Astrocyte of the hippocampus (primary cell): ENCODE measurements at regions not wholly inside any gene's neighbourhood (a gene's known extent, or its start where the extent isn't known, plus 50 kb on each side); places are given as distances from the start of the nearest gene placed in this dataset.
"Not testable (repeated sequence)": the region's sequence is repeated elsewhere in the genome, so short reads cannot be mapped to it uniquely, and the experiment has no call there.

Experiments used
- DNase-seq: peaks from one replicate; pipeline ENCODE4 v3.0.0; 2011; ENCODE audit warnings: low read depth, low spot score

DNA sequence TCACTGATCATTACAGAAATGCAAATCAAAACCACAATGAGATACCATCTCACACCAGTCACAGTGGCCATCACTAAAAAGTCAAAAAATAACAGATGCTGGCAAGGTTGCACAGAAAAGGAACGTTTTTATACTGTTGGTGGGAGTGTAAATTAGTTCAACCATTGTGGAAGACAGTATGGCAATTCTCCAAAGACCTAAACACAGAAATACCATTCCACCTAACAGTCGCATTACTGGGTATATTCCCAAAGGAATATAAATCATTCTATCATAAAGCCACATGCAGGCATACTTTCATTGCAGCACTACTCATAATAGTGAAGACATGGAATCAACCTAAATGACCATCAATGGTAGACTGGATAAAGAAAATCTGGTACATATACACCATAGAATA, 83.2 kb upstream of the ARID5B start:
- DNase-seq = not testable (repeated sequence)

DNA sequence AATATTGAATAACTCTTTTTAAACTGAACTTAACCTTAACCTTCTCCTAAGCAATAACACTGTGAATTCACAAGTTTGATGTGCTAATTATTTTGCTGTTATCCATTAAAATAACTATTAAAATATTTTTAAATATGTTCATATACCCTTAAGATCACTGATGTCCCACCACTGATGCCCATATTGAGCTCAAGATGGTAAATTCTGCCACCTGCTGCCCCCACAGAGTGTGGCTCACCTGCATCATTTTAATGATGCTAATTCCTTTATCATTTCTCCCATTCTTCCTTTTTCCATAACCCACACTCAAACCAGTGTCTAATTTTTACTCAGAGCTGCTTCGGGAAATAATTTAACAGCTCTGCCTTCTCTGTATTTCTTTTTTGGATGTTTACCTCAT, 82.3 kb upstream of the ARID5B start:
- no peak for DNase-seq

DNA sequence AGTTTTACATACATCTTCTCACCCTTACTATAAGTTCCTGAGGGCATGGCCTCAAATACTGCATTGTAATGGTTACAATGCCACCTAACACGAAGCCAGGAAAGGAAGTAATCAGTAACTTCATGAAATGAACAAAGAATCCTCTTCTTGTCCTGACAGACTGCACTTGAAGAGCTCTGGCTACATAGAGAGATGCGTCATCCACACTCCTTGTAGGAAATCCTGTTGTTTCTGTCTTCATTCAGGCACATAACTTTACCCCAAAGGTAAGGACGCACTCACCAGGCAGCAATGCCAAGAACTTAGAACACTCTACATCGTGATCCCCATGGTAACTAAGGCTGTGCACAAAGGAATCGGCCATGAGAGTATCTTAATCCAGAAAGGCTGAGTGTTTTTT, 80.3 kb upstream of the ARID5B start:
- DNase-seq = peak; percentile 73

DNA sequence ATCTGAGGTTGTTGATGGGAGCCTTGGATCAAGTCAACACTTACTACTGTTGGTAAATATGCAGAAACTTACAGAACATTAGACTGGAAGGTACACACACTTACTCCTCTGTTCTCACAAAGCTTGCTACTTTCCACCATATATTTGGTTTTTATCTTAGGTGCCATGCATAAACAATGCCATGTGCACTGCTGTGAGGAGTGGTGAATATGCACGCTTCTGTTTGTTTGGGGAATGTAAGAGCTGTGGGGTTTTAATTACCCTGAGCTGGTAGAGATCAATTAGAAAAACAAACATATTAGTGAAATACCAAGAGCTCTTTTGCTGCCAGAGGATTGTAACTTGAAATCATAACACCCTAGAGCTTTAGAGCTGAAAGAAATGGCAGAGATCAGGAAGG, 79.8 kb upstream of the ARID5B start:
- no peak for DNase-seq

DNA sequence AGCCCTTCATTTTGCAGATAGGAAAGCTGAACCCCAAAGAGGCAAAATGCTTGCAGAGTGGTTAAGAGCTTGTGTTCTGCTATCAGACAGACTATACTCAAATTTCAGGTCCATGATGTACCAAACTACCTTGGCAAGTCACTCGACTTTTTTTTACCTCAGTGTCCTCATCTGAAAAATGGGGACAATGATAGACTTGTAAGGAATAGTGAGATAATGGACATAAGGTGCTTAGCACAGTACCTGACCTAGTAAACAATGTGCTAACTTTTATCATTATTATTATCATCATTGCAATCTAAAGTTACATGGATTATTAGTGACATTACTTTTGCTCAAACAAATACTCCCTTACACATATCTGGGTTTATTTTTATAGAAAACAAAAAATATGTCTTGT, 79.4 kb upstream of the ARID5B start:
- DNase-seq = no peak

DNA sequence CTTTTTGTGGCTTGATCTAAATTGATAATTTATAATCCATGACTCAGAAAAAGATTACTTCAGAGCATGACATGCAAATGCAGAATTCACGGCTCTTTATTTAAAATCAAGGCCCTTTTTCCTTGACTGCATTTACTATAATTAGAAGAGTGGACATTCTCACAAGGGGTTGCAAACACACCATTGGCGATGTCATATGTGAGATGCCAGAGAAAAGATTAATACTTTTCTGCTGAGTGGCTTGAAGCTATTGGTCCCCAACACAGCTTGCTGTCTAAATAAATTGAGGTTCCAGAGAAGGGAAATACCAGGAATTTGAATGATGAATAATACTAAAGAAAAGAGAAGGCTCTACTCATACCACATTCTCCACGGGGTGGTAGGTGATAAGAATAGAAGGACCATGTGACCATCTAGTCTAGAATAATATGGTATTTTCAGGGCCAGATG, 78.7 kb upstream of the ARID5B start:
- DNase-seq = peak; percentile 56

DNA sequence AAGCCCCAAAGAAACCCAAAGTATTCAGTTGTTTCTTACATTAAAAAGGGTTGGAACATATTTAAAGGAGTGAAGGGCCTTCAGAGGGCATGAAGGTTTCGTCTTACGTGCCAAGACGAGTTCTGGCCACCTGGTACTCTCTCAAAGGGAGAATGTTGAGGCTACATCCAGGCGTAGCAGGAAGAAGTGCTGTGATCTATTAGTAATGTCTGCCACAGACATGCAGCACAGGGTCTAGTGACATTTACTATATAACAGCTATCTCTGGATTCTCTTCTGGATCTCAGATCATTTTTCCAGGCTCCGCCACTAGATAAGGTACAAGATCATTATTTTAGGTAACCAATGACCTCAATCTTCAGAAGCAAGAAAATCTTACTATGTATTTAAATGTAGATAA, 76.5 kb upstream of the ARID5B start:
- no peak for DNase-seq

DNA sequence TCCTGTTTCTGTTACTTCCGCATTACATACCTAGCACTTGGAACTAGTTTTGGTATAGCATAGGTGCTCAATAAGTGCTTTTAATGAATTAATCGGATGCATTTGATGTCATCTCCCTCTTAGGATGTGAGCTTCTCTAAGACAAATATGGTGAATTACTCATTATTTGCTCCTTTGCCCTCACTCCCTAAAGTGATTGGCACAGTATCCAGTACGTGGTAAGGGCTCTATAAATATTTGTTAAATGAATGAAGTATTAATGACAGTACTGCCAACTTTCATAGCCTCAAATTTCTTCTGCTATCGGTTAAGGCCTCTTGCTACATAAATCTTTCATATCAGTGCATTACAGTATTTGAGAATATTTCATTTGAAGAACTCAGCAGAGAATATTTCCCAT, 75.9 kb upstream of the ARID5B start:
- DNase-seq = no peak

DNA sequence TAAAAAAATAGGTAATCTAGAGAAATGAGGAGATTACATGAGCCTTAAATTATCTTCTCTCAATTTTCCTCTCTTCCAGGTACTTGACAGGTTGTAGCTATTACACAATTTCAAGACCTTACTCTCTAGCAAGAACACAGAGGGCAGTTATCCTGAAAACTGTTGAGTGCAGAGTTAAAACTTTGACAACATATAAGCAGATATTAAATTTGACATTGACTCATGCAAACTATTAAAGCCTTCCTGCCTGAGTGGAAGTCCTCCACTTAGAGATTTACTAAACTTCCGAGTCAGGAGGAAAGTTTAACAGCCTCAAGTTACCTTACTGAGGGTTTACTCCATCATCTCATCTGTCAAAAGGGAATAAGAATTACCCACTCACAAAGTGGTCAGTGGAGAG, 73.5 kb upstream of the ARID5B start:
- DNase-seq = no peak

DNA sequence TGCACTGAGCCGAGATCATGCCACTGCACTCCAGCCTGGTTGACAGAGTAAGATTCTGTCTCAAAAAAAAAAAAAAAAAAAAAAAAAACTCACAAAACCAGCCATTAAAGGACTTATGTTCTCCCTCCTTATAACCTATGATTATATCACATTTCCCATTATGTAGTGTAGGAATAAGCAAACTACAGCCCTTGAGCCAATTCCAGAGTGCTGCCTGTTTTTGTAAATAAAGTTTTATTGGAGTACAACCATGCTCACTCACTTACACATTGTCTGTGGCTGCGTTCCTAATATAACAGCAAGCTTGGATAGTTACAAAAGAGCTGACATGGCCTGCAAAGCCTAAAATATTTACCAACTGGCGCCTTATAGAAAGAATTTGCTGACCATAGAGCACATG, 72.7 kb upstream of the ARID5B start:
- no peak for DNase-seq

DNA sequence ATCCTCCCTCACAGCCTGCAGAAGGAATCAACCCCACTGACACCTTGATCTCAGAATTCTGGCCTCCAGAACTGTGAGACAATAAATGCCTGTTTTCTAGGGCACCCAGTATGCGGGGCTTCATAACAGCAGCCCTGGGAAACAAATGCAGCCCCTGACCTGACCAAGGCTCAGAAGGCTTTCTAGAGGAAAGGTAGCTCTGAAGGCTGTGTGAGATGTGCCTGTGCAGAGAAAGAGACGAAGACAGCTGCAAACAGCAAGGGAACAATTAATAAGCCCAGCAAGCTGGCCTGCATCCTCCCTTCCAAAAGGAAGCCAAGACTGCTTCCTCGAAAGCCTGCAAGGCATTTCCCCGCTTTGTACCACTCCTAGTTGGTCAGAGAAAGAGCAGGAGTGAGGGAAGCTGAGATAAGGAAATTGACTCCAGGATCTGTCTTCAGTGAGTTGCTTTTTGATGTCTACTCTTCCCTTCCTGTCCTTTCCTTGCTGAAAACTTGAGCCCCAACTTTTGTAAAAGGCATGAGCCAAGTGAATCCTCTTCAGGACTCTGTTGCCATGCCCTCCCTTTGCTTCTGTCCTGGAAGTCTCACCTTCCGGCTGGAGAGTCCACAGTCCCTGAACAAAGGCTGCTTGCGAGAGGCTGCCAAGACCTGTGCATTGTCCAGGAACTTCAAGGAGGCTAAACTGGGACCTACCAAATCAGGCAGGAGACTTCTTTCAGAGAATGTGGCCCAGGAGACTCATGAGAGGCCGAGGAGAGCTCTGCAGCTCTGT, 71.2 kb upstream of the ARID5B start:
- no peak for DNase-seq

DNA sequence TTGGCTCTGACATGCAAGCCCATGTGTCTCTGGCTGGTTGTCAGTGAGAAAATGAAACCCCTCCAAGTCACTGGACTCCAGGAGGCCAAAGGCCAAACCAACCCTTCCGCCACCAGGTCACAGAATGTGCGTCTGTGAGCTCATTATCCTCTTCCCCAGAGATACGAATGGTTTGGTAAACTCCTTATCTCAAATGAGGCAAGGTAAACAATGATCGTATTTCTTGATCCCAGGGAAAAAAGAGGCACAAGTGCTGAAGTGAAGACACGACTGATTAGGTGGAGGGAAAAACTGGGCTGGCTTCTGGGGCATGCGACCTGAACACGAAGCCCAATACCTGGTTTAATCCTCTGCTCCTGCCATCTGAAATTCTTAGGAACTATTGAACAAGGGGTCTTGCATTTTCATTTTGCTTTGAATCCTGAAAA, 70.6 kb upstream of the ARID5B start:
- DNase-seq = no peak

DNA sequence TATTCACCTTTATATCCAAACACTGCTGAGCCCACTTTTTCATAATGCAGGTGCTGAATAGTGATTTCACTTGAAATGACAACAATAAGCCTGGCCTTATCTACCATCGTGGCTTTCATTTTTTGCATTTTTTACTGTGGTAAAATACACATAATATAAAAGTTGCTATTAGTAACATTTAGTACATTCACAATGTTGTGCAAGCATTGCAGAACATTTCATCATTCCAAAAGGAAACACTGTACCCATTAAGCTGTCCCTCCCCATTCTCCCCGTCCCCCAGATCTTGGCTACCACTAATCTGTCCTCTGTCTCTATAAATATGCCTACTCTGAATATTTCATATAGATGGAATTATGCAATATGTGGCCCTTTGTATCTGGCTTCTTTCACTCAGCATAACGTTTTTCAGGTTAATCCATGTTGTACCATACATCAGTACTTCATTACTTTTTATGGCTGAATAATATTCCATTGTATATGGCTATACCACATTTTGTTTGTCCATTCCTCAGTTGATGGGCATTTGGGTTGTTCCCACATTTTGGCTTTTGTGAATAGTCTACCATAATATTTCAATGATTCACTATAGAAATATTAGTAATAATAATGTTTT, 68.5 kb upstream of the ARID5B start:
- DNase-seq = peak; percentile 26

DNA sequence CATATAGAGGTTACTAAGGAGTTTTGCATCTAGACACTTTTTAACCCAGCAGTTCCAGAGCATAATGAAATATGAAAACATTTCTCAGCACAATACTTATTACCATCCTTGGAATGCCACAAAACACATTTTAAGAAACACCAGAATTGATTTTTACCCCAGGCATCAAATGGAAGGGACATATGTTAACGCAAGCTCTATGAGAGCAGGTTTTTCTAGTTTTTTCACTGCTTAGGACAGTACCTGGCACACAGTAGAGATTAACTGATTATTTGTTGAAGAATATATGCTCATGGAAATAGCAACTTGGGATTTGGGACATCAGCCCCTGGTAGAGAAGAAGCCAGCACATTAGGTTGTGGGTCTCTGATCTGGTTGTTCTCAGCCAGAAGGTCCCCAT, 67.0 kb upstream of the ARID5B start:
- DNase-seq = no peak

DNA sequence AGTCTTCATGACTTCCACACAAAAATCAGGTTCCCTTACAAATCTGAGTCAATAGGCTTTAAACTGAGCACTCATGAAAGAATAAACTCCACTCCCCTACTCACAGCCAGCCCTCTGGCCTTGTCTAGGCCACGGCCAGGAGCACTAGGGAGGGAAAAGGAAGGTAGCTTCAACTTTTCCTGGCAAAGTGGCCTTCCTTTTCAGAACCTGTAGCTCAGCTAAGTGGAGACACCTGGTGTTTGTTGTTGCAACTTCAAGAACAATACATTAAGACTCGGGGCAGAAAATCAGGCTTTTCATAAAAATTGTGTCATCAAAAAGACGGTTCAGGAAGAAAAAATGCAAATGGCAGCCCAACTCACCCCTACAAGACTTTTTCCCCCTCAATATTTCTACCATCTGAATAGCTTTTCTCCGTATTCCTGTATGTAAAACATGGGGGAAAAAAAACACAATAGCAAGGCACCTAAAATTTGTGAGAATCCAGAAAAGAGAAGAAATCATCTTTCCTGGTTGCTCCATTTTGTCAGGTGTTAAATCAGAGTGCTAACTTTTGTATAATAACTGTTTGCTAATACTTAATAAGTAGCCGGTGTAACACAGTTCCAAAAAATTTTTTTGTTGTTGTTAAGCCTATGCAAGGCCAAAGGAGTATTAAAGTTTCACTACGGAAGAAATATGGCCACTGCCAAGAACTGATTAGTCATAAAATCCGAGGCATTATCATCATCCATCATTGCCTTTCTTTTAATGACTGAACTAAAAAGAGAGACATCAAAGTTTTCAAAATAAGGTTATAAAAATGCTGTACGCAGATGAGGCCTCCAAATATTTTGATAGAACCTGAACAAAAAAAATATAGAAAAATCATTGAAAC, 66.2 kb upstream of the ARID5B start:
- DNase-seq = peak; percentile 83

DNA sequence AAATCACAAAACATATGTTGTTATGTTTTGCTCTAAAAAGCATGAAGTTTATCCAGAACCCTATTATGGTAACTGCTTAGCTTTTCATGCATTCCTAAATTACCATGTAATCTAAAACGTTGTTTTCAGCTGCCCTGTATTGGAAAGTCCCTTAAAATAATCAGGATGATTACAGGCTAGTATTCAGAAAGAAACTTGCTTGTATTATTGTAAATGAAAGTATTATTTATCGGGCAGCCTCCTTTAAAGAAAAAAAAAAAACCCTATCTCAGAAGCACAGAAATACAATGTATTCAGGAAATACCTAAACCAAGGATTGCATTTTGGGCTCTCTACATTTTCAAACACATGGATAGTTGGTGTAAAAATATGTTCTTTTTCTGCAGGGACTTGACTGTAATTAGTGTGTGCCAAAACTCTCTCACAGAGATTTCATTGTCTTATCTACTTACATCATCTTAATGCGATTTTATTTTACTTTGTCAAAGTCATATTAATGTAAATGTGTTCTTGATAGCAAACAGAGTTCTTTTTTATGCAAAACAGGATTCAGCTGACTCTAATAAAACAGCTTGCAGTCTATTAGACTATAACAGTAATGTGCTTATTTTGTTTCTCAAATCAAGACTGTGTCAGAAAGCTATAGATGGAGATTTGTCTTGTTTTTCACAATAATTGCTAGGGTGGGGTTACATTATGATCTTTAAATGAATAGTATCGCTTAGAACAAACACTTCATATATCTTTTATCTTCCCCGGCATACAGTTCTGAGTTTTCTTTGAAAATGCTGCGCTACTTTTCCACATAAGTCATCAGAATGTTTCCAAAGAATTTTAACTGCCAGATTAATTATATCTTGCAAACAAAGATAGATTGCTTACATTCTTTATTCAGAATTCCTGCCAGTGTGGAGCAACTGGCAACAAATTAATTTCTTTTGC, 65.3 kb upstream of the ARID5B start:
- DNase-seq = peak; percentile 59

DNA sequence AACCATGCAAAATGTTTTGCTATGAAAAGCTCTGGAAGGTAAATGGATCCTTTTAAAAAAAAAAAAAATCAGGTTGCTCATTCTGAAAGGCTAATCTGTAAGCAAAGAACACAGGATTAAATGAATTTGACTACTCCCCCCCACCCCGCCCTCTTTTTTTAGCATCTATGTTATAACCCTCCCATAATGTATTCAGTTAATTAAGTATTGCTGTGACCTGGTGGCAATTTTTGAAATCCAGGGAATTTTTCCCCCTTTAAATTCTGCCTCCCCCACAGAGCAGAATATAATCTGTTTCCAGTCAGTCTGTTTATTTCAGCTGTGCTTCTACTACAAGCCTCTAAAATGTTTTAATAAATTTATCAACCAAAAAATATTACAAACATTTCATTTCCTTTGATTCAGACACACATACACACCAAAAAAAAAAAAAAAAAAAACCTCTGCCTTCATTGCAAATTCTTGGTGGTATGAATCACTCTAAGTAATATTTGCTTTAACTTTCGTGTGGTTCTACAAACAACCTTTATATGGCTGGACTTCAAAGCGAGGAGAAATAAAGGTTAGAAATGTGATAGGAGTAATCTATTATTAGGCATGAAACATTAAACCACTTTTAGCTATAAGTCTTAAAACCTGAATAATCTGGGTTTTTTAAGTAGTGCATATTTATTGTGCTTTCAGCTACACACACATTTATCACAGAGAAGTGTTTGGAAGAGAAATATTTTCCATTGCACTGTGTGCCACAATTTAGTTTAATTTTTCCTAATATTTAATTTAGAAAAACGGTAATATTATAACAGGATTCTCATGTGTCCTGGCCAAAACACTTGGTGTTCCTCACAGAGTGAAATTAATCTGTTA, 64.4 kb upstream of the ARID5B start:
- DNase-seq = peak; percentile 75

DNA sequence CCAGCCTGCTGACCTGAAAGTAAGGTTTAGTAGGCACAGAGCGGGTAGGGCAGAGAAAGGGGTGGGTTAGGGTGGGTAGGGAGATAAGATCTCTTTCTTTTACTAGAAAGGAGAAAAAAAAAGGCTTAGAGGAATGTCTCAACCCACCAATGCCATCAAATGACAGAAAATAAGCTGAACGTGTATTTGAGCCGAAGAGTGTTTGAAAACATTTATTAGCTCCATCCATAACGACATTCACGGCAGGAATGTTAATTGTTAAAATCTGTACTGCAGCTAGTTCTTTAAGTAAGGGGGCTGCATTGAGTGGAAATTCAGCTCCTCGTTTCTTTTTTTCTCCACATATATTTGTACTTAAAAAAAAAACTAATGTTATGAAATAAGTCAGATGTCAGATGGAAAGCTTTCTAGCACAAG, 63.7 kb upstream of the ARID5B start:
- DNase-seq = peak; percentile 48

DNA sequence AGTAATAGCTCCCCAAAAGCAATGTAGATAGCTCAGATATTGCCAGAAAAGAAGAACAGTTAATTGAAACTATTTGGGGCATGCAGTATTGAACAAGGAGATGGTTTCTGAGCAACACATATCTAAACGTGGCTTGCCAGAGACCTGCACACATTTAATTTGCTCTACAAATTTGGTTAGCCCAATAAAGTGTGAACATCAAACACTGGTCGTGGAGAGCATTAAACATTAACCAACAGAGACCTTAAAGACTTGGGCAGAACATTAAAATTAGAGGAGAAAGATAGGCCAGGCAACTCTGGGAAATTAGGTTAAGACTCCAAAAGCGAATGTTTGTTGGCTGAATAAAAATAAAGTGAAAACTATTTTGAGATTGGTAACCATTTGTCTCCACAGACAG, 61.6 kb upstream of the ARID5B start:
- no peak for DNase-seq

DNA sequence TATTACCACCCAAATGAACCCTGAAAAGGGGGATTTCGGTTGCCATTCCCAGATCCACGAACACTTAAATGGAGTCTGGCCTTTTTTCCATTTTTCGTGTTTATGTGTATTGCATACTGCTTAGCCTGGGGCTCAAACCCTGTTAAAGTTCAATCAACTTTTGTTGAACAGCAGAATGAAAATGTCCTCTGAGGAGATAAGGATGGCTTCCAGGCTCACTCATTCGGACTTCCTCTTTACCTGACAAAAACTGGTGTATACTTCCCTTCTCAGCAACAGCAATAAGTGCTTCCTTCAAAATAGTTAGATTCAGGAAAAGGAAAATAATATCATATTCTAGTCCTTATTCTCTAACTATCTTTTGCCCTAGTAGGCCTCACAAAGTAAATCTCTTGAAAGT, 61.1 kb upstream of the ARID5B start:
- DNase-seq = no peak
